Adrenal gland (tissue), 5 donors: ENCODE measurements at regions not wholly inside any gene's neighbourhood (a gene's known extent, or its start where the extent isn't known, plus 50 kb on each side); places are given as distances from the start of the nearest gene placed in this dataset.

Source experiments
- CTCF ChIP-seq, 6 experiments: fragments of 450-650 bp in 4 of 6; fragments of 200-600 bp in 2 of 6; sonication (generic) in 1 of 6; IDR thresholded peaks; 1 replicate in 5 of 6; 2 replicates in 1 of 6; pipeline versions ENCODE4 v1.5.1 to v1.8.0; 2016 to 2021; ENCODE audit warnings: antibody characterized with exemption in 6 of 6, mild to moderate bottlenecking in 2 of 6, moderate library complexity in 1 of 6
- POLR2A ChIP-seq, 2 donors: fragments of 450-650 bp; IDR thresholded peaks; one replicate each; pipeline ENCODE4 v1.6.1; 2017; ENCODE audit warnings: antibody characterized with exemption in 2 of 2, mild to moderate bottlenecking in 2 of 2, moderate library complexity in 1 of 2
- donor health status: DM: no; HTN: no; CAD: no.

- TF ChIP-seq CTCF (IDR thresholded peaks at IDR 0.05) (no peak), POLR2A (IDR thresholded peaks at IDR 0.05) (no peak)
Measured at GRCh38 chr7:131251371-131251770, 76.3 kb upstream of the MKLN1 start.
